ENCODE measurements at regions not wholly inside any gene's neighbourhood (a gene's known extent, or its start where the extent isn't known, plus 50 kb on each side); places are given as distances from the start of the nearest gene placed in this dataset.

- H3K27ac ChIP-seq (replicated peaks): no peak overlapping the region
- H3K4me3 ChIP-seq (replicated peaks; ENCODE audit: insufficient read depth, low read length): no peak overlapping the region
- DNase-seq (ENCODE audit: low read depth in 1 of 2, low spot score in 1 of 2): no peak
- TF ChIP-seq POLR2AphosphoS5 (IDR thresholded peaks at IDR 0.05; ENCODE audit: low read depth) (no peak), SPI1 (IDR thresholded peaks at IDR 0.05; ENCODE audit: borderline replicate concordance, low read depth) (no peak), GABPA (IDR thresholded peaks at IDR 0.05; ENCODE audit: low read depth) (no peak), REST (IDR thresholded peaks at IDR 0.05; ENCODE audit: insufficient replicate concordance, low read depth) (no peak), CTCF (IDR thresholded peaks at IDR 0.05; ENCODE audit: insufficient read depth, low read length) (no peak)
- H3K27me3 ChIP-seq (ENCODE audit: insufficient read depth, poor library complexity, severe bottlenecking): no peaks in the 10 kb centered on the region
Measured at GRCh38 chr6:147711476-147711875, 203.0 kb downstream of the SAMD5 start.

DNA sequence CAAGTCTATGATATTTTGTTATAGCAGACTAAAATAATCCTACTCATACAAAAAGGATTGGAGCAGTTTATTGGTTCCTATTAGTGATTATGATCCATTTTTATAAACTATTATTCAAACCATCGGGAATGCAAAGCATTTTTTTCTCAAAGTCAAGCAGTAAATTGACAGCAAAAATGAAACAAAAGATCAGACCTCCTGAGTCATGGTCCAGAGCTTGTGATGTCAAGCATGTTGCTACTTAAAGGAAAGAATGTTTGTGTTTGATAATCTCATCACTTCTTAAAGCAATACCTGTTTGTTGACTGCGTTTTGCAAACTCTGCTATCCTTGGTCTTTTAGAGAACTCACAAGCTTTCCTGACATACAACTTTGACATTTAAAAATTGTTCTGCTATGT, 204.4 kb downstream of the SAMD5 start:
- no peak for TF ChIP-seq SPI1 (IDR thresholded peaks at IDR 0.05; ENCODE audit: borderline replicate concordance, low read depth)
- TF ChIP-seq POLR2AphosphoS5 (IDR thresholded peaks at IDR 0.05; ENCODE audit: low read depth): no peak
- TF ChIP-seq GABPA (IDR thresholded peaks at IDR 0.05; ENCODE audit: low read depth): no peak
- TF ChIP-seq CTCF (IDR thresholded peaks at IDR 0.05; ENCODE audit: insufficient read depth, low read length): no peak
- TF ChIP-seq REST (IDR thresholded peaks at IDR 0.05; ENCODE audit: insufficient replicate concordance, low read depth): no peak
- no peak overlapping the region for H3K27ac ChIP-seq (replicated peaks)
- DNase-seq (ENCODE audit: low read depth in 1 of 2, low spot score in 1 of 2): no peak
- no peaks in the 10 kb centered on the region for H3K27me3 ChIP-seq (ENCODE audit: insufficient read depth, poor library complexity, severe bottlenecking)
- no peak overlapping the region for H3K4me3 ChIP-seq (replicated peaks; ENCODE audit: insufficient read depth, low read length)

- Histone ChIP-seq H3K27me3 (ENCODE audit: insufficient read depth, poor library complexity, severe bottlenecking) (no peaks in the 10 kb centered on the region), H3K4me3 (replicated peaks; ENCODE audit: insufficient read depth, low read length) (no peak overlapping the region)
- DNase-seq (ENCODE audit: low read depth in 1 of 2, low spot score in 1 of 2): no peak
Measured at GRCh38 chr6:147715035-147715434, 206.5 kb downstream of the SAMD5 start.

More at GRCh38 chr6:147715035-147715434, 206.5 kb downstream of the SAMD5 start:
- no peak for TF ChIP-seq SPI1 (IDR thresholded peaks at IDR 0.05; ENCODE audit: borderline replicate concordance, low read depth)
- TF ChIP-seq POLR2AphosphoS5 (IDR thresholded peaks at IDR 0.05; ENCODE audit: low read depth): no peak
- TF ChIP-seq REST (IDR thresholded peaks at IDR 0.05; ENCODE audit: insufficient replicate concordance, low read depth): no peak
- TF ChIP-seq CTCF (IDR thresholded peaks at IDR 0.05; ENCODE audit: insufficient read depth, low read length): no peak
- TF ChIP-seq GABPA (IDR thresholded peaks at IDR 0.05; ENCODE audit: low read depth): no peak
- H3K27ac ChIP-seq (replicated peaks): no peak overlapping the region

Data from HL-60 (cell line).